Panc1 (cell line): ENCODE measurements at regions not wholly inside any gene's neighbourhood (a gene's known extent, or its start where the extent isn't known, plus 50 kb on each side); places are given as distances from the start of the nearest gene placed in this dataset.
A peak's percentile ranks its signal among the peaks of the same experiment; 100 is the strongest.

ENCODE experiments used
- ATAC-seq: fragments of 200-7000 bp; cut with Tn5 transposase; 2 replicates; pipeline ENCODE4 v1.9.1; 2020; ENCODE audit warnings: mild to moderate bottlenecking, moderate library complexity
- BruUV-seq: library from RNA; stranded (reverse); fragments of 400-500 nt; replicated peaks from 2 replicates; lab custom pipeline; 2021; lab: Mats Ljungman, UMichigan
- CTCF ChIA-PET: fragments of 300-600 bp; sonication (Branson Sonifier 250); formaldehyde crosslinking; loops from one replicate; lab custom pipeline; 2022; ENCODE audit warnings: antibody characterized with exemption; lab: Charles Lee
- POLR2A ChIA-PET: fragments of 300-600 bp; sonication (Branson Sonifier 250); formaldehyde crosslinking; loops from one replicate; lab custom pipeline; 2022; ENCODE audit warnings: antibody characterized with exemption; lab: Charles Lee
- DNase-seq: peaks from one replicate; pipeline ENCODE4 v3.0.0-alpha.2; 2010; ENCODE audit warnings: low read depth, low spot score
- H3K27ac ChIP-seq: 2 replicates; pipeline ENCODE4 v1.5.1; 2011; ENCODE audit warnings: mild to moderate bottlenecking, low read length, inconsistent platforms
- H3K27me3 ChIP-seq: fragments of 200-500 bp; sonication (Bioruptor generic); 2 replicates; pipeline ENCODE4 v1.6.0; 2014; ENCODE audit warnings: low read length, inconsistent platforms; ENCODE audit not compliant: control insufficient read depth, insufficient read depth
- H3K36me3 ChIP-seq: fragments of 200-500 bp; sonication (Bioruptor generic); 2 replicates; pipeline ENCODE4 v1.5.1; 2014; ENCODE audit warnings: inconsistent platforms, mild to moderate bottlenecking, low read length, moderate library complexity; ENCODE audit not compliant: control insufficient read depth, insufficient read depth
- H3K4me1 ChIP-seq: 2 replicates; pipeline ENCODE4 v1.5.1; 2011; ENCODE audit warnings: inconsistent platforms, mild to moderate bottlenecking, low read length, moderate library complexity; ENCODE audit not compliant: control insufficient read depth, insufficient read depth
- H3K4me3 ChIP-seq, 2 experiments: 2 replicates each; pipeline ENCODE4 v1.5.1; 2011 to 2012; ENCODE audit warnings: low read depth in 2 of 2, low read length in 2 of 2, mild to moderate bottlenecking in 2 of 2, inconsistent platforms in 1 of 2, moderate library complexity in 1 of 2
- H3K9me3 ChIP-seq: fragments of 200-500 bp; sonication (Bioruptor generic); 2 replicates; pipeline ENCODE4 v1.5.1; 2014; ENCODE audit warnings: low read depth, mild to moderate bottlenecking, inconsistent platforms, low read length, moderate library complexity; ENCODE audit not compliant: control insufficient read depth, insufficient read depth
- POLR2AphosphoS5 ChIP-seq: IDR thresholded peaks from 2 replicates; pipeline ENCODE4 v1.6.1; 2012; ENCODE audit warnings: mild to moderate bottlenecking, low read depth, low read length, moderate library complexity
- SIN3A ChIP-seq: IDR thresholded peaks from 2 replicates; pipeline ENCODE4 v1.6.1; 2012; ENCODE audit warnings: low read depth, mild to moderate bottlenecking, low read length, moderate library complexity, borderline replicate concordance; ENCODE audit not compliant: insufficient read depth
- TCF7L2 ChIP-seq: IDR thresholded peaks from 2 replicates; pipeline ENCODE4 v1.6.1; 2011; ENCODE audit warnings: mild to moderate bottlenecking, low read depth, low read length, inconsistent platforms
- in situ Hi-C: cut with HindIII; loops from 2 replicates; pipeline ENCODE4 v1.10.0; 2016; ENCODE audit warnings: low sequenced_read_pairs, low pct_unique_long_range_greater_than_20kb
- intact Hi-C: fragments of 100-400 bp; cut with micrococcal nuclease; formaldehyde crosslinking; loops from one replicate; pipeline ENCODE4 v1.10.0; 2022; ENCODE audit not compliant: unreplicated experiment
- TF ChIP-seq, protein P1 (sequence below), 2 experiments: IDR thresholded peaks; 2 replicates each; pipeline ENCODE4 v1.6.1; 2011 to 2012; ENCODE audit warnings: low read depth in 2 of 2, control low read depth in 1 of 2, low read length in 1 of 2, mild to moderate bottlenecking in 1 of 2, moderate library complexity in 1 of 2; ENCODE audit not compliant: insufficient read depth in 1 of 2
- TF ChIP-seq, protein P2 (sequence below): fragments of 450-650 bp; IDR thresholded peaks from 2 replicates; pipeline ENCODE4 v1.5.1; 2017; ENCODE audit warnings: mild to moderate bottlenecking

DNA sequence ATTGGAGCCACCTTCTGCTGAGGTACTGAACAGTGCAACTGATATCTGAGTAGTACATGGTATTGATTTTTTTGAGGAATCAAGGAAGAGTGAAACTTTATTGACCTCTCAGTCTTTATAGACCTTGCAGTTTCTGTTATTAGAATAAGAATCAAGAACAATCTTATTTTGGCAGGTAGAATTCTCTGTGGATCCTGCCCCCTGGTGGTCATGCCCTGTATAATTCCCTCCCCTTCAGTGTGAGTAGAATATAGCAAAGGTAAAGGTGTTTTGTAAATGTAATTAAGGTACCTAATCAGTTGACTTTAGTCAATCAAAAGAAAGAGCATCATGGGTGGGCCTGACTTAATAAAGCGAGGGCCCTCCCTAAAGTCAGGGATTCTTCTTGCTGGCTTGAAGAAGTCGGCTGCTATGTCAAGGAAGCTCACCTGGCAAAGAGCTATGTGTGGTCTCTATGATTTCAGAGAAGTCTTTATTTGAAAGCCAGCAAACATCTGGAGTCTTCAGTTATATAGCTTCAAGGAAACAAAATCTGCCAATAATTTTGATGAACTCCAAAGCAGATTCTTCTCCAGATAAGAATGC lies 142.8 kb downstream of the LSM5 start:
- in situ Hi-C loops, result no loop called here
- no peaks in the 10 kb centered on the region for H3K4me1 ChIP-seq
- no TSS peak for BruUV-seq
- peak; percentile 12 for DNase-seq
- H3K9me3 ChIP-seq, result no peaks in the 10 kb centered on the region
- no peaks in the 10 kb centered on the region for H3K27me3 ChIP-seq
- CTCF ChIA-PET, result interaction anchor here (0.6 to 1.0 kb wide), 4 partner anchors 14 to 137 kb away, joined by 3 to 17 read pairs (median 4); no protein-coding TSS in a partner anchor
- H3K27ac ChIP-seq, result no peak overlapping the region
- no peak for ATAC-seq
- no peaks in the 10 kb centered on the region for H3K36me3 ChIP-seq
- TF ChIP-seq SIN3A (no peak), POLR2AphosphoS5 (no peak), TCF7L2 (no peak)
- TF ChIP-seq, protein P1, sequence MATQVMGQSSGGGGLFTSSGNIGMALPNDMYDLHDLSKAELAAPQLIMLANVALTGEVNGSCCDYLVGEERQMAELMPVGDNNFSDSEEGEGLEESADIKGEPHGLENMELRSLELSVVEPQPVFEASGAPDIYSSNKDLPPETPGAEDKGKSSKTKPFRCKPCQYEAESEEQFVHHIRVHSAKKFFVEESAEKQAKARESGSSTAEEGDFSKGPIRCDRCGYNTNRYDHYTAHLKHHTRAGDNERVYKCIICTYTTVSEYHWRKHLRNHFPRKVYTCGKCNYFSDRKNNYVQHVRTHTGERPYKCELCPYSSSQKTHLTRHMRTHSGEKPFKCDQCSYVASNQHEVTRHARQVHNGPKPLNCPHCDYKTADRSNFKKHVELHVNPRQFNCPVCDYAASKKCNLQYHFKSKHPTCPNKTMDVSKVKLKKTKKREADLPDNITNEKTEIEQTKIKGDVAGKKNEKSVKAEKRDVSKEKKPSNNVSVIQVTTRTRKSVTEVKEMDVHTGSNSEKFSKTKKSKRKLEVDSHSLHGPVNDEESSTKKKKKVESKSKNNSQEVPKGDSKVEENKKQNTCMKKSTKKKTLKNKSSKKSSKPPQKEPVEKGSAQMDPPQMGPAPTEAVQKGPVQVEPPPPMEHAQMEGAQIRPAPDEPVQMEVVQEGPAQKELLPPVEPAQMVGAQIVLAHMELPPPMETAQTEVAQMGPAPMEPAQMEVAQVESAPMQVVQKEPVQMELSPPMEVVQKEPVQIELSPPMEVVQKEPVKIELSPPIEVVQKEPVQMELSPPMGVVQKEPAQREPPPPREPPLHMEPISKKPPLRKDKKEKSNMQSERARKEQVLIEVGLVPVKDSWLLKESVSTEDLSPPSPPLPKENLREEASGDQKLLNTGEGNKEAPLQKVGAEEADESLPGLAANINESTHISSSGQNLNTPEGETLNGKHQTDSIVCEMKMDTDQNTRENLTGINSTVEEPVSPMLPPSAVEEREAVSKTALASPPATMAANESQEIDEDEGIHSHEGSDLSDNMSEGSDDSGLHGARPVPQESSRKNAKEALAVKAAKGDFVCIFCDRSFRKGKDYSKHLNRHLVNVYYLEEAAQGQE (IDR thresholded peaks at IDR 0.05; ENCODE audit: insufficient read depth in 1 of 2, low read depth in 2 of 2, low read length in 1 of 2), result no peak
- TF ChIP-seq, protein P2, sequence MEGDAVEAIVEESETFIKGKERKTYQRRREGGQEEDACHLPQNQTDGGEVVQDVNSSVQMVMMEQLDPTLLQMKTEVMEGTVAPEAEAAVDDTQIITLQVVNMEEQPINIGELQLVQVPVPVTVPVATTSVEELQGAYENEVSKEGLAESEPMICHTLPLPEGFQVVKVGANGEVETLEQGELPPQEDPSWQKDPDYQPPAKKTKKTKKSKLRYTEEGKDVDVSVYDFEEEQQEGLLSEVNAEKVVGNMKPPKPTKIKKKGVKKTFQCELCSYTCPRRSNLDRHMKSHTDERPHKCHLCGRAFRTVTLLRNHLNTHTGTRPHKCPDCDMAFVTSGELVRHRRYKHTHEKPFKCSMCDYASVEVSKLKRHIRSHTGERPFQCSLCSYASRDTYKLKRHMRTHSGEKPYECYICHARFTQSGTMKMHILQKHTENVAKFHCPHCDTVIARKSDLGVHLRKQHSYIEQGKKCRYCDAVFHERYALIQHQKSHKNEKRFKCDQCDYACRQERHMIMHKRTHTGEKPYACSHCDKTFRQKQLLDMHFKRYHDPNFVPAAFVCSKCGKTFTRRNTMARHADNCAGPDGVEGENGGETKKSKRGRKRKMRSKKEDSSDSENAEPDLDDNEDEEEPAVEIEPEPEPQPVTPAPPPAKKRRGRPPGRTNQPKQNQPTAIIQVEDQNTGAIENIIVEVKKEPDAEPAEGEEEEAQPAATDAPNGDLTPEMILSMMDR, result peak; percentile 84
- intact Hi-C loops, result loop anchor here (2.0 to 10.0 kb wide), 3 partner anchors 130 to 603 kb away; no protein-coding TSS in a partner anchor
- POLR2A ChIA-PET, result interaction anchor here (0.7 kb wide), 1 partner anchor 1798 kb away, joined by 8 read pairs; no protein-coding TSS in a partner anchor
- H3K4me3 ChIP-seq, result no peak overlapping the region

DNA sequence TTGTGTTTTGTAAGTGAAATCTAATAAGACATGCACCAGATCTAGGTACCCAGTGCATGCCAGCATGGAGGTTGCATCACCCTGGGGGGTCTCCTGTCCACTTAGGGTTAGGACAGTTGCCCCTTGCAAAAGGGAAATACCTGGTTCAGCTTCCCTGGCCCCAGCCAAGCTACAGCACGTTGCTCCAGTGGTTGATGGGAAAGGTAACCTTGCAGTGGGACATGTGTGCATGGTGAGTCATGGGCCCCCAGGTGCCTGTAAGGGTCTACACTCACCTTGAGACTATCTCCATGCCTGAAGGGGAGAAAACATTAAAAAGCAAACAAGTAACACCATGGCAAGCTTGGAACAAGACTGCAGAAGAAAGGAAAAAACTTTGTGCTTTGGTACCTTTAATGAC lies 143.9 kb downstream of the LSM5 start:
- ATAC-seq, result no peak
- DNase-seq, result no peak
- CTCF ChIA-PET, result interaction anchor here (0.7 kb wide), 1 partner anchor 9 kb away, joined by 3 read pairs; no protein-coding TSS in a partner anchor
- Histone ChIP-seq H3K9me3 (no peaks in the 10 kb centered on the region), H3K4me3 (no peak overlapping the region), H3K4me1 (no peaks in the 10 kb centered on the region), H3K27ac (no peak overlapping the region), H3K36me3 (no peaks in the 10 kb centered on the region), H3K27me3 (no peaks in the 10 kb centered on the region)
- in situ Hi-C loops, result no loop called here
- TF ChIP-seq, protein P1 (IDR thresholded peaks at IDR 0.05; ENCODE audit: insufficient read depth in 1 of 2, low read depth in 2 of 2, low read length in 1 of 2), result no peak
- TF ChIP-seq POLR2AphosphoS5 (no peak), TCF7L2 (no peak), SIN3A (no peak)
- TF ChIP-seq, protein P2, result no peak
- POLR2A ChIA-PET, result no interaction called here
- intact Hi-C loops, result loop anchor here (2.0 to 10.0 kb wide), 3 partner anchors 131 to 601 kb away; no protein-coding TSS in a partner anchor
- no TSS peak for BruUV-seq
